ENCODE measurements at regions not wholly inside any gene's neighbourhood (a gene's known extent, or its start where the extent isn't known, plus 50 kb on each side); places are given as distances from the start of the nearest gene placed in this dataset.

DNA sequence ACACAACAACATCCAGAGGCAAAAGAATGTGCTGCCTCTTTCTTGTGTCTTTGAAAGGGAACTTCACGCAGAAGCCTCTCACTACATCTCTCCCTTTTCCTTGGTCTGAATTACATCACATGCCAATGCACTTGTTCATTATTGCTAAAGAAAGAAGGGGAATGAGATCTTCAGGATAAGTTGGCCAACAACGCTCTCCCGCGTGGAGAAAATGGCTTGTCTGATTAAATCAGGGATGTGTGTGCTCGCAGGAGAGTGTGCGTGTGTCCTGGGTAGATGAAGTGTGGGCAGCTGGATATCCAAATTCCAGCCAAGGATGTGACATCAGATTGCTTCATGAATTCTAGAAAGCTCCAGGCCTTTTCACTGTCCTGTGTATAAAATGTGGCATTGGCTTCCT is 541.6 kb upstream of the FZD8 start:
- 94 to 96% methylated on average over 6 of the region's 6 CpGs for WGBS, 2 donors
- TF ChIP-seq, protein P1, sequence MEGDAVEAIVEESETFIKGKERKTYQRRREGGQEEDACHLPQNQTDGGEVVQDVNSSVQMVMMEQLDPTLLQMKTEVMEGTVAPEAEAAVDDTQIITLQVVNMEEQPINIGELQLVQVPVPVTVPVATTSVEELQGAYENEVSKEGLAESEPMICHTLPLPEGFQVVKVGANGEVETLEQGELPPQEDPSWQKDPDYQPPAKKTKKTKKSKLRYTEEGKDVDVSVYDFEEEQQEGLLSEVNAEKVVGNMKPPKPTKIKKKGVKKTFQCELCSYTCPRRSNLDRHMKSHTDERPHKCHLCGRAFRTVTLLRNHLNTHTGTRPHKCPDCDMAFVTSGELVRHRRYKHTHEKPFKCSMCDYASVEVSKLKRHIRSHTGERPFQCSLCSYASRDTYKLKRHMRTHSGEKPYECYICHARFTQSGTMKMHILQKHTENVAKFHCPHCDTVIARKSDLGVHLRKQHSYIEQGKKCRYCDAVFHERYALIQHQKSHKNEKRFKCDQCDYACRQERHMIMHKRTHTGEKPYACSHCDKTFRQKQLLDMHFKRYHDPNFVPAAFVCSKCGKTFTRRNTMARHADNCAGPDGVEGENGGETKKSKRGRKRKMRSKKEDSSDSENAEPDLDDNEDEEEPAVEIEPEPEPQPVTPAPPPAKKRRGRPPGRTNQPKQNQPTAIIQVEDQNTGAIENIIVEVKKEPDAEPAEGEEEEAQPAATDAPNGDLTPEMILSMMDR (IDR thresholded peaks at IDR 0.05), result no peak
- intact Hi-C loops (cut with DNase I), result loop anchor here in 2 of 10 donors (10.0 kb wide), 1 partner anchor 539 kb away; the partner anchor contains the start of gene FZD8 (in 2 of the 2)
- H3K4me1 ChIP-seq, result peaks cover 0 to 45% (median 16%) of the 10 kb centered on the region in 9 donors
- no peak for DNase-seq
- H3K27me3 ChIP-seq, result no peaks in the 10 kb centered on the region
- H3K4me3 ChIP-seq, result no peak overlapping the region
- no peak for ATAC-seq
- H3K27ac ChIP-seq, result no peak overlapping the region
- H3K9me3 ChIP-seq, result peaks cover 0 to 13% (median 0%) of the 10 kb centered on the region in 11 donors
- H3K36me3 ChIP-seq, result no peaks in the 10 kb centered on the region

DNA sequence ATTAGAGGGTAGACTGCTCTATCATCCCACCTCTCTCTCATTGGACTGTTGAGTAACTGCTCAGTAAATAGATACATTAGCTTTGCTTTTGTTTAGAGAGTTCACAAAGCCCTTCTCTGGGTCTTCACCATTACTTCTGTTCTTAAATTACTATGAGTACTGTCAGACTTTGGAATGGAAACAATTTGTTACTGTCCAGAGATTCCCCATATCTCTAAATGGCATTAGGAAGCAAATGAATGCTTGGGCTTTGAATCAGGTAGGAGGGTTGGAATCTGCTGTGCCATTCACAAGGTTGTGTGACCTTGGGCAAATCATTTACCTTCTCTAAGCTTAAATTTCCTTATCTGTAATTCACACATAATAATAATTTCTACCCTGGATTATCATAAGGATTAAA is 541.0 kb upstream of the FZD8 start:
- Histone ChIP-seq H3K4me3 (no peak overlapping the region), H3K27ac (peak overlapping the region in 5 of 10 donors; percentile 54 to 79 (median 61)), H3K36me3 (no peaks in the 10 kb centered on the region), H3K4me1 (peaks cover 0 to 40% (median 16%) of the 10 kb centered on the region in 9 donors), H3K27me3 (no peaks in the 10 kb centered on the region), H3K9me3 (peaks cover 0 to 13% (median 0%) of the 10 kb centered on the region in 11 donors)
- no peak for ATAC-seq
- intact Hi-C loops (cut with DNase I), result loop anchor here in 2 of 10 donors (10.0 kb wide), 1 partner anchor 538 kb away; the partner anchor contains the start of gene FZD8 (in 2 of the 2)
- TF ChIP-seq, protein P1 (IDR thresholded peaks at IDR 0.05), result no peak
- no peak for DNase-seq

DNA sequence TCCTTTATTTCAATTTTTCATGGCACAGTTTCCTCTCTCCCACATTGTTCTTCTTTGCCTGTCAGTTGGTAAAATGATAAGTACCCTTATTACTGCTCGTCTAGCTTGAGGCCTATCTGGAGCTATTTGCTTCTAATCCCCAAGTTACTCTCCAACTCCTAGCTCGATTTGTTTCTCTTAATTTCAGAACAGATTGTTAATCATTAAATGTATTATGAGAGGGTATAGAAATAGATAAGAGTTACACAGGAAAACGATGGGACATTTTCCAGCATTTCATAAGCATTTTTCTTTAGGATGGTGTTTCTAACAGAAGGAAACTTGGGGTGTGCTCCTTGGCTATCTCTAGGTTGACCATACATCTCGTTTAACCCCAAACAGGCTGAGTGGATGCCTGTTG is 540.5 kb upstream of the FZD8 start:
- ATAC-seq (no peak), DNase-seq (no peak)
- 68 to 71% methylated on average over 4 of the region's 4 CpGs for WGBS, 2 donors
- intact Hi-C loops (cut with DNase I), result loop anchor here in 2 of 10 donors (10.0 kb wide), 1 partner anchor 538 kb away; the partner anchor contains the start of gene FZD8 (in 2 of the 2)
- Histone ChIP-seq H3K36me3 (no peaks in the 10 kb centered on the region), H3K27ac (peak overlapping the region in 8 of 10 donors; percentile 32 to 79 (median 56)), H3K4me3 (no peak overlapping the region), H3K9me3 (peaks cover 0 to 13% (median 0%) of the 10 kb centered on the region in 11 donors), H3K4me1 (peaks cover 0 to 36% (median 16%) of the 10 kb centered on the region in 9 donors), H3K27me3 (no peaks in the 10 kb centered on the region)
- TF ChIP-seq, protein P1 (IDR thresholded peaks at IDR 0.05), result no peak

DNA sequence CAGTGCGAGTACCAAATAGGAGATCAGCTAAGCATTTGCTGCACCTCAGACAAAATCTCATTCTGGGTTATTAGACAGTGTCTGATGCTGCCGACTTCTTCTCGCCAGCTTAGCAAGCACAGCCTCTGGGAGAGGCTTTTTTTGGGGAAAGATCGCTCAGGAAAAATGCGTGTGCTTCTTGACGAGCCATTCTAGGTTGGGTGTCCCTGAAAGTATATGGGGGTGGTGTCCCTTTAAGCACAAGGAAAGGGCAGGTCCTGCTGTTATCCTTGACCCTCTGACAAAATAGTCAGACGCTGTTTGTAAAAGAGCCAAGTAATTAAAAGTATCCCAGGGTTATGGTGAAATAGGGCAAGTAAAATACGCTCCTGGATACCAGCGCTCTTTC is 540.1 kb upstream of the FZD8 start:
- peaks cover 0 to 13% (median 0%) of the 10 kb centered on the region in 11 donors for H3K9me3 ChIP-seq
- H3K27ac ChIP-seq, result peak overlapping the region in 8 of 10 donors; percentile 32 to 79 (median 56)

More for the DNA sequence above, 540.1 kb upstream of the FZD8 start:
- Histone ChIP-seq H3K4me3 (no peak overlapping the region), H3K27me3 (no peaks in the 10 kb centered on the region), H3K4me1 (peaks cover 0 to 33% (median 16%) of the 10 kb centered on the region in 9 donors), H3K36me3 (no peaks in the 10 kb centered on the region)
- WGBS, 2 donors, result 39 to 54% methylated on average over 9 of the region's 9 CpGs
- ATAC-seq (peak in 7 of 8 donors; percentile 14 to 83 (median 65)), DNase-seq (no peak)
- TF ChIP-seq, protein P1 (IDR thresholded peaks at IDR 0.05), result no peak
- intact Hi-C loops (cut with DNase I), result loop anchor here in 2 of 10 donors (10.0 kb wide), 1 partner anchor 537 kb away; the partner anchor contains the start of gene FZD8 (in 2 of the 2)

All from heart right ventricle (tissue), 16 donors.